GM23338 (cell line): ENCODE measurements at regions not wholly inside any gene's neighbourhood (a gene's known extent, or its start where the extent isn't known, plus 50 kb on each side); places are given as distances from the start of the nearest gene placed in this dataset.

Experiments used
- ATAC-seq: fragments of 200-7000 bp; cut with Tn5 transposase; 3 replicates; pipeline ENCODE4 v1.9.1; 2020
- DNase-seq: peaks from one replicate; pipeline ENCODE4 v3.0.0-alpha.2; 2015; ENCODE audit warnings: low spot score
- H2AFZ ChIP-seq: fragments of 200-600 bp; sonication (generic); 2 replicates; pipeline ENCODE4 v1.8.0; 2016; ENCODE audit warnings: antibody characterized with exemption, mild to moderate bottlenecking, moderate library complexity
- H3F3A ChIP-seq: fragments of 200-600 bp; sonication (generic); replicated peaks from 2 replicates; pipeline ENCODE4 v1.8.0; 2017; ENCODE audit warnings: antibody characterized with exemption, mixed run types, low read depth
- H3K27ac ChIP-seq: fragments of 200-600 bp; sonication (generic); 2 replicates; pipeline ENCODE4 v1.6.1; 2016; ENCODE audit warnings: low read depth
- H3K27me3 ChIP-seq: fragments of 200-600 bp; sonication (generic); 2 replicates; pipeline ENCODE4 v1.8.0; 2016; ENCODE audit warnings: mild to moderate bottlenecking, mixed run types, moderate library complexity; ENCODE audit not compliant: insufficient read depth
- H3K36me3 ChIP-seq: fragments of 200-600 bp; sonication (generic); 2 replicates; pipeline ENCODE4 v1.8.0; 2016; ENCODE audit warnings: mild to moderate bottlenecking; ENCODE audit not compliant: insufficient read depth
- H3K4me1 ChIP-seq: fragments of 200-600 bp; sonication (generic); 2 replicates; pipeline ENCODE4 v1.8.0; 2016; ENCODE audit warnings: mild to moderate bottlenecking, moderate library complexity; ENCODE audit not compliant: insufficient read depth
- H3K4me2 ChIP-seq: fragments of 200-600 bp; sonication (generic); 2 replicates; pipeline ENCODE4 v1.7.1; 2017; ENCODE audit warnings: mixed run types
- H3K4me3 ChIP-seq: fragments of 200-600 bp; sonication (generic); 2 replicates; pipeline ENCODE4 v1.6.1; 2016; ENCODE audit warnings: mixed run types
- H3K79me2 ChIP-seq: fragments of 200-600 bp; sonication (generic); replicated peaks from 2 replicates; pipeline ENCODE4 v1.8.0; 2017; ENCODE audit warnings: mild to moderate bottlenecking; ENCODE audit not compliant: insufficient read depth
- H3K9me2 ChIP-seq: fragments of 200-600 bp; sonication (generic); 2 replicates; pipeline ENCODE4 v1.8.0; 2017; ENCODE audit not compliant: insufficient read depth
- H4K20me1 ChIP-seq: fragments of 200-600 bp; sonication (generic); replicated peaks from 2 replicates; pipeline ENCODE4 v1.8.0; 2017; ENCODE audit warnings: mild to moderate bottlenecking; ENCODE audit not compliant: insufficient read depth
- H3K27ac Mint-ChIP-seq: 2 replicates; pipeline ENCODE4 v1.8.0; 2020; ENCODE audit warnings: inconsistent platforms, mild to moderate bottlenecking, moderate library complexity, mixed read lengths
- H3K27me3 Mint-ChIP-seq: 3 replicates; pipeline ENCODE4 v1.8.0; 2022; ENCODE audit warnings: low read depth, mild to moderate bottlenecking, moderate library complexity, mixed read lengths, inconsistent platforms; ENCODE audit not compliant: insufficient read depth, poor library complexity
- H3K36me3 Mint-ChIP-seq: 3 replicates; pipeline ENCODE4 v1.8.0; 2021; ENCODE audit warnings: low read depth, mild to moderate bottlenecking, inconsistent platforms, moderate library complexity, mixed read lengths
- H3K4me1 Mint-ChIP-seq: 3 replicates; pipeline ENCODE4 v1.8.0; 2020; ENCODE audit warnings: mild to moderate bottlenecking, inconsistent platforms, mixed read lengths
- H3K4me3 Mint-ChIP-seq: 3 replicates; pipeline ENCODE4 v1.8.0; 2021; ENCODE audit warnings: moderate library complexity, mild to moderate bottlenecking, inconsistent platforms, mixed read lengths
- H3K9me3 Mint-ChIP-seq: 3 replicates; pipeline ENCODE4 v1.8.0; 2020; ENCODE audit warnings: moderate library complexity, mild to moderate bottlenecking, inconsistent platforms, mixed read lengths
- CREB1 ChIP-seq: fragments of 250-450 bp; sonication (Bioruptor Pico); IDR thresholded peaks from 2 replicates; pipeline ENCODE4 v1.5.0; 2020; ENCODE audit warnings: low read depth, mild to moderate bottlenecking, moderate library complexity
- CTCF ChIP-seq, 2 experiments: fragments of 200-600 bp in 1 of 2; sonication (generic) in 1 of 2; conservative IDR thresholded peaks; 2 replicates each; pipeline versions ENCODE4 v1.5.1 to v1.6.1; 2016 to 2017; ENCODE audit warnings: antibody characterized with exemption in 2 of 2, low read depth in 2 of 2, mild to moderate bottlenecking in 2 of 2, moderate library complexity in 1 of 2
- ETS1 ChIP-seq: IDR thresholded peaks from 2 replicates; pipeline ENCODE4 v1.6.1; 2016; ENCODE audit warnings: antibody characterized with exemption
- EZH2 ChIP-seq: fragments of 200-600 bp; sonication (generic); IDR thresholded peaks from one replicate; pipeline ENCODE4 v1.8.0; 2017; ENCODE audit warnings: antibody characterized with exemption, mild to moderate bottlenecking, low read depth; ENCODE audit not compliant: unreplicated experiment
- EZH2phosphoT487 ChIP-seq: fragments of 200-600 bp; sonication (generic); IDR thresholded peaks from one replicate; pipeline ENCODE4 v1.8.1; 2018; ENCODE audit warnings: antibody characterized with exemption; ENCODE audit not compliant: unreplicated experiment
- JUNB ChIP-seq: IDR thresholded peaks from one replicate; pipeline ENCODE4 v1.6.1; 2016; ENCODE audit warnings: antibody characterized with exemption; ENCODE audit not compliant: unreplicated experiment
- NANOG ChIP-seq: IDR thresholded peaks from 2 replicates; pipeline ENCODE4 v1.6.1; 2016; ENCODE audit warnings: antibody characterized with exemption, borderline replicate concordance
- POLR2AphosphoS5 ChIP-seq: IDR thresholded peaks from 2 replicates; pipeline ENCODE4 v1.6.1; 2016; ENCODE audit warnings: antibody characterized with exemption, low read depth
- REST ChIP-seq: IDR thresholded peaks from one replicate; pipeline ENCODE4 v1.6.1; 2018; ENCODE audit warnings: antibody characterized with exemption; ENCODE audit not compliant: unreplicated experiment
- STAT1 ChIP-seq: IDR thresholded peaks from one replicate; pipeline ENCODE4 v1.6.1; 2016; ENCODE audit warnings: antibody characterized with exemption; ENCODE audit not compliant: unreplicated experiment
- ZNF114 ChIP-seq: fragments of 250-450 bp; sonication (Bioruptor Pico); IDR thresholded peaks from 2 replicates; pipeline ENCODE4 v1.5.0; 2020; ENCODE audit warnings: mild to moderate bottlenecking, moderate library complexity
- ZNF331 ChIP-seq: fragments of 250-450 bp; sonication (Bioruptor Pico); IDR thresholded peaks from 2 replicates; pipeline ENCODE4 v1.5.0; 2020; ENCODE audit warnings: low read depth, mild to moderate bottlenecking, moderate library complexity

GRCh38 chr2:228735697-228736096, 535.4 kb downstream of the PID1 start (continued):
- TF ChIP-seq REST (no peak), ZNF114 (CRISPR knock-in tag) (no peak), JUNB (no peak), NANOG (no peak), ZNF331 (CRISPR knock-in tag) (no peak), ETS1 (no peak), CREB1 (no peak), STAT1 (no peak), EZH2phosphoT487 (no peak), CTCF (conservative IDR thresholded peaks at IDR 0.05; ENCODE audit: low read depth in 2 of 2) (no peak)

GRCh38 chr2:228731517-228731916, 539.6 kb downstream of the PID1 start:
- no peak overlapping the region for H2AFZ ChIP-seq
- no peaks in the 10 kb centered on the region for H3K36me3 ChIP-seq
- H3K27ac Mint-ChIP-seq = no peak overlapping the region
- 0 out of 3 replicates have a peak, but pooled peaks cover 2% of the 10 kb centered on the region for H3K4me1 Mint-ChIP-seq
- H3K27me3 ChIP-seq = no peaks in the 10 kb centered on the region
- no peaks in the 10 kb centered on the region for H4K20me1 ChIP-seq
- no peak overlapping the region for H3K27ac ChIP-seq
- no peaks in the 10 kb centered on the region for H3K36me3 Mint-ChIP-seq
- H3F3A ChIP-seq = no peaks in the 10 kb centered on the region
- TF ChIP-seq NANOG (no peak), ZNF114 (CRISPR knock-in tag) (no peak), ZNF331 (CRISPR knock-in tag) (no peak), POLR2AphosphoS5 (no peak), EZH2phosphoT487 (no peak), EZH2 (no peak), STAT1 (no peak), CREB1 (no peak)
- no peak overlapping the region for H3K4me3 ChIP-seq
- no peak overlapping the region for H3K4me3 Mint-ChIP-seq
- no peaks in the 10 kb centered on the region; the same call in 2 of the 3 replicates for H3K9me3 Mint-ChIP-seq
- H3K9me2 ChIP-seq = no peaks in the 10 kb centered on the region
- DNase-seq (peak; percentile 33), ATAC-seq (no peak)
- H3K4me2 ChIP-seq = no peak overlapping the region
- no peaks in the 10 kb centered on the region for H3K27me3 Mint-ChIP-seq
- peaks cover 4% of the 10 kb centered on the region; the same call in 1 of the 2 replicates for H3K4me1 ChIP-seq
- no peaks in the 10 kb centered on the region for H3K79me2 ChIP-seq
